Neural cell (in vitro differentiated cells): ENCODE measurements at regions not wholly inside any gene's neighbourhood (a gene's known extent, or its start where the extent isn't known, plus 50 kb on each side); places are given as distances from the start of the nearest gene placed in this dataset.

ENCODE experiments used
- H2AFZ ChIP-seq: fragments of 200-600, 300-800 bp; sonication (generic), shearing (Covaris generic); 2 replicates; pipeline ENCODE4 v1.6.0; 2014; ENCODE audit warnings: low read depth, mild to moderate bottlenecking, antibody characterized with exemption, low read length, moderate library complexity
- H3F3A ChIP-seq: fragments of 200-600 bp; shearing (Covaris generic); 2 replicates; pipeline ENCODE4 v1.6.1; 2016; ENCODE audit warnings: mild to moderate bottlenecking, moderate library complexity, mixed read lengths, antibody characterized with exemption, low read length; ENCODE audit not compliant: insufficient read depth, poor library complexity, severe bottlenecking
- H3K27ac ChIP-seq: fragments of 200-600, 300-800 bp; sonication (generic), shearing (Covaris generic); 2 replicates; pipeline ENCODE4 v1.5.1; 2014; ENCODE audit warnings: mild to moderate bottlenecking, low read length, moderate library complexity
- H3K27me3 ChIP-seq: fragments of 300-800, 200-600 bp; sonication (generic), shearing (Covaris generic); 2 replicates; pipeline ENCODE4 v1.6.0; 2014; ENCODE audit warnings: mild to moderate bottlenecking, low read depth, low read length, moderate library complexity; ENCODE audit not compliant: insufficient read depth
- H3K36me3 ChIP-seq: fragments of 300-800, 200-600 bp; sonication (generic), shearing (Covaris generic); 2 replicates; pipeline ENCODE4 v1.5.1; 2014; ENCODE audit warnings: mild to moderate bottlenecking, antibody characterized with exemption, low read length, moderate library complexity; ENCODE audit not compliant: insufficient read depth
- H3K4me2 ChIP-seq: fragments of 300-800, 200-600 bp; sonication (generic), shearing (Covaris generic); 2 replicates; pipeline ENCODE4 v1.6.0; 2014; ENCODE audit warnings: mild to moderate bottlenecking, low read length
- H3K4me3 ChIP-seq: fragments of 300-800, 200-600 bp; sonication (generic), shearing (Covaris generic); 2 replicates; pipeline ENCODE4 v1.5.1; 2014; ENCODE audit warnings: mild to moderate bottlenecking, low read length, moderate library complexity
- H3K79me2 ChIP-seq: fragments of 200-600 bp; shearing (Covaris generic); replicated peaks from 2 replicates; pipeline ENCODE4 v1.6.0; 2014; ENCODE audit warnings: mild to moderate bottlenecking, low read length, moderate library complexity; ENCODE audit not compliant: insufficient read depth
- H3K9ac ChIP-seq: fragments of 300-800, 200-600 bp; sonication (generic), shearing (Covaris generic); 2 replicates; pipeline ENCODE4 v1.6.1; 2016; ENCODE audit warnings: mild to moderate bottlenecking, low read length, mixed read lengths
- H3K9me2 ChIP-seq: fragments of 200-600 bp; shearing (Covaris generic); 2 replicates; pipeline ENCODE4 v1.6.1; 2016; ENCODE audit warnings: mild to moderate bottlenecking, low read length, mixed read lengths; ENCODE audit not compliant: insufficient read depth
- H3K9me3 ChIP-seq: fragments of 200-600, 300-800 bp; sonication (generic), shearing (Covaris generic); 2 replicates; pipeline ENCODE4 v1.6.1; 2016; ENCODE audit warnings: mild to moderate bottlenecking, mixed run types, low read length, moderate library complexity, mixed read lengths
- H4K20me1 ChIP-seq: fragments of 200-600 bp; shearing (Covaris generic); 2 replicates; pipeline ENCODE4 v1.6.1; 2016; ENCODE audit warnings: mild to moderate bottlenecking, mixed run types; ENCODE audit not compliant: insufficient read depth
- EP300 ChIP-seq: fragments of 450-650 bp; conservative IDR thresholded peaks from 2 replicates; pipeline ENCODE4 v1.6.1; 2014; ENCODE audit warnings: antibody characterized with exemption, mild to moderate bottlenecking, moderate library complexity; ENCODE audit not compliant: poor library complexity, severe bottlenecking
- EZH2 ChIP-seq: fragments of 200-600, 300-800 bp; shearing (Covaris generic), sonication (generic); IDR thresholded peaks from 2 replicates; pipeline ENCODE4 v1.6.1; 2014; ENCODE audit warnings: antibody characterized with exemption, low read length, borderline replicate concordance, mild to moderate bottlenecking; ENCODE audit not compliant: insufficient read depth, poor library complexity, severe bottlenecking
- MXI1 ChIP-seq: fragments of 450-650 bp; conservative IDR thresholded peaks from 2 replicates; pipeline ENCODE4 v1.6.1; 2014; ENCODE audit warnings: antibody characterized with exemption, mild to moderate bottlenecking; ENCODE audit not compliant: poor library complexity, severe bottlenecking
- POLR2AphosphoS5 ChIP-seq: IDR thresholded peaks from 2 replicates; pipeline ENCODE4 v1.6.1; 2012
- RAD21 ChIP-seq: fragments of 450-650 bp; conservative IDR thresholded peaks from 2 replicates; pipeline ENCODE4 v1.6.1; 2014; ENCODE audit warnings: antibody characterized with exemption, mild to moderate bottlenecking, moderate library complexity
- SMC3 ChIP-seq: fragments of 450-650 bp; conservative IDR thresholded peaks from 2 replicates; pipeline ENCODE4 v1.6.1; 2014; ENCODE audit warnings: antibody characterized with exemption, mild to moderate bottlenecking, moderate library complexity; ENCODE audit not compliant: poor library complexity
- TAF1 ChIP-seq: IDR thresholded peaks from 2 replicates; pipeline ENCODE4 v1.6.1; 2012; ENCODE audit warnings: low read depth
- TF ChIP-seq, protein P1 (sequence below): IDR thresholded peaks from 2 replicates; pipeline ENCODE4 v1.6.1; 2012; ENCODE audit warnings: borderline replicate concordance
- TF ChIP-seq, protein P2 (sequence below): fragments of 450-650 bp; IDR thresholded peaks from 2 replicates; pipeline ENCODE4 v1.5.1; 2014; ENCODE audit warnings: antibody characterized with exemption, mild to moderate bottlenecking, moderate library complexity; ENCODE audit not compliant: poor library complexity, severe bottlenecking

DNA sequence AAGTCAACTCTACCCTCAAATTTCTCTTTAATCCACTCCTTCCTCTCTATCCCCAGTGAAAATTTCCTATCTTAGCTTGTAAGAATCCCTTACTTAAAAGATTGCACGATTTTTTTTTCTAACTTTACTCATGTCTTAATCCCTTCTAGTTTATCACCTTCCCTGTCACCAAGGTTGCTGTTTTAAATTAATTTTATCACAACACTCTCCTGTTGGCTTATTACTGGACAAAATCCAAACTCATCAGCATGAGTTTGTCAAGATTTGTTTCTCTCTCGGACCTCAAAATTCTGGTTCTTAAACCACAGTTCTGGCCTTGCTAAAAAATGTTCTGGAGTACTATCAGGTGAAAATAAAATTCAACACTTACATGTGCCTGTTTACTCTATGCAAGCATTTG lies 959.1 kb upstream of the SLC10A2 start:
- H3K9me2 ChIP-seq: no peaks in the 10 kb centered on the region
- H3K4me3 ChIP-seq: no peak overlapping the region
- no peak overlapping the region for H3K27ac ChIP-seq
- H3F3A ChIP-seq: no peaks in the 10 kb centered on the region
- H3K9ac ChIP-seq: no peak overlapping the region
- no peaks in the 10 kb centered on the region for H3K79me2 ChIP-seq
- no peak for TF ChIP-seq TAF1
- TF ChIP-seq, protein P1, sequence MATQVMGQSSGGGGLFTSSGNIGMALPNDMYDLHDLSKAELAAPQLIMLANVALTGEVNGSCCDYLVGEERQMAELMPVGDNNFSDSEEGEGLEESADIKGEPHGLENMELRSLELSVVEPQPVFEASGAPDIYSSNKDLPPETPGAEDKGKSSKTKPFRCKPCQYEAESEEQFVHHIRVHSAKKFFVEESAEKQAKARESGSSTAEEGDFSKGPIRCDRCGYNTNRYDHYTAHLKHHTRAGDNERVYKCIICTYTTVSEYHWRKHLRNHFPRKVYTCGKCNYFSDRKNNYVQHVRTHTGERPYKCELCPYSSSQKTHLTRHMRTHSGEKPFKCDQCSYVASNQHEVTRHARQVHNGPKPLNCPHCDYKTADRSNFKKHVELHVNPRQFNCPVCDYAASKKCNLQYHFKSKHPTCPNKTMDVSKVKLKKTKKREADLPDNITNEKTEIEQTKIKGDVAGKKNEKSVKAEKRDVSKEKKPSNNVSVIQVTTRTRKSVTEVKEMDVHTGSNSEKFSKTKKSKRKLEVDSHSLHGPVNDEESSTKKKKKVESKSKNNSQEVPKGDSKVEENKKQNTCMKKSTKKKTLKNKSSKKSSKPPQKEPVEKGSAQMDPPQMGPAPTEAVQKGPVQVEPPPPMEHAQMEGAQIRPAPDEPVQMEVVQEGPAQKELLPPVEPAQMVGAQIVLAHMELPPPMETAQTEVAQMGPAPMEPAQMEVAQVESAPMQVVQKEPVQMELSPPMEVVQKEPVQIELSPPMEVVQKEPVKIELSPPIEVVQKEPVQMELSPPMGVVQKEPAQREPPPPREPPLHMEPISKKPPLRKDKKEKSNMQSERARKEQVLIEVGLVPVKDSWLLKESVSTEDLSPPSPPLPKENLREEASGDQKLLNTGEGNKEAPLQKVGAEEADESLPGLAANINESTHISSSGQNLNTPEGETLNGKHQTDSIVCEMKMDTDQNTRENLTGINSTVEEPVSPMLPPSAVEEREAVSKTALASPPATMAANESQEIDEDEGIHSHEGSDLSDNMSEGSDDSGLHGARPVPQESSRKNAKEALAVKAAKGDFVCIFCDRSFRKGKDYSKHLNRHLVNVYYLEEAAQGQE: no peak
- no peak for TF ChIP-seq EZH2
- TF ChIP-seq RAD21: no peak
- TF ChIP-seq, protein P2, sequence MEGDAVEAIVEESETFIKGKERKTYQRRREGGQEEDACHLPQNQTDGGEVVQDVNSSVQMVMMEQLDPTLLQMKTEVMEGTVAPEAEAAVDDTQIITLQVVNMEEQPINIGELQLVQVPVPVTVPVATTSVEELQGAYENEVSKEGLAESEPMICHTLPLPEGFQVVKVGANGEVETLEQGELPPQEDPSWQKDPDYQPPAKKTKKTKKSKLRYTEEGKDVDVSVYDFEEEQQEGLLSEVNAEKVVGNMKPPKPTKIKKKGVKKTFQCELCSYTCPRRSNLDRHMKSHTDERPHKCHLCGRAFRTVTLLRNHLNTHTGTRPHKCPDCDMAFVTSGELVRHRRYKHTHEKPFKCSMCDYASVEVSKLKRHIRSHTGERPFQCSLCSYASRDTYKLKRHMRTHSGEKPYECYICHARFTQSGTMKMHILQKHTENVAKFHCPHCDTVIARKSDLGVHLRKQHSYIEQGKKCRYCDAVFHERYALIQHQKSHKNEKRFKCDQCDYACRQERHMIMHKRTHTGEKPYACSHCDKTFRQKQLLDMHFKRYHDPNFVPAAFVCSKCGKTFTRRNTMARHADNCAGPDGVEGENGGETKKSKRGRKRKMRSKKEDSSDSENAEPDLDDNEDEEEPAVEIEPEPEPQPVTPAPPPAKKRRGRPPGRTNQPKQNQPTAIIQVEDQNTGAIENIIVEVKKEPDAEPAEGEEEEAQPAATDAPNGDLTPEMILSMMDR: no peak
- no peak for TF ChIP-seq SMC3
- TF ChIP-seq MXI1: no peak
- no peak for TF ChIP-seq EP300
- no peak for TF ChIP-seq POLR2AphosphoS5
- no peaks in the 10 kb centered on the region for H3K9me3 ChIP-seq
- no peaks in the 10 kb centered on the region for H3K36me3 ChIP-seq
- no peak overlapping the region for H2AFZ ChIP-seq
- H4K20me1 ChIP-seq: no peaks in the 10 kb centered on the region
- H3K4me2 ChIP-seq: no peak overlapping the region
- H3K27me3 ChIP-seq: no peaks in the 10 kb centered on the region

DNA sequence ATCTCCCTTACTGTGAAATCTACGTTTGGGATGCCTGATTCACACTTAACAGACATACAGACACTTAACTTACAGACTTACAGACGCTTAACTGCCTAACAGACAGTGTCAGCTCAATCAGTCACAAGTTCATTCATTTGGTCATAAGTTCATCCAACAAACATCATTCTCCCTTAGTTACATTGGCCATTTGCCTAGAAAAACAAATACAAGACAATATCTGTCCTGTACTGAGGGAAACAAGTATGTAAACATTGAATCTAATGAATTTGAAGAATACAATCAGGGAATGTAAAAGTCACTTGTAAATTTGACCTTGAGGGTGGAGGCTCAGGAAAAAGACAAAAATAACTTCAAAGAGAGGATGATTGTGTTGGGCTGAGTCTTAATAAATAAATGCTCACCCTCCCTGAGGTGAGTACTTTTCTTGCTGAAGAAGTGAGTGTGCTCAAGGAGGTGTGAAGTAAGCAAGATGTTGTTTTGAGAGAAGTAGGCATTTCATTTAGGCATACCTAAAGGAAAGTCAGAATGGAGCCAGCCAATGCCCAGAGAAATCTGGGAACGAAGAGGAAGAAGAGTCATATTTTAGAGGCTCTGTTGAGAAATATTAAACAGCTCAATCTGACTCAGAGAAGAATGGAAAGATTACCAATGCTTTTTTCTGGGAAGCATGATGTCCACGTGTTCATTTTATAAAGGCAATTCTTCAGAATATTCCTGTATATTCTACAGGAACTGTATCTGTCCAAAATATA lies 958.4 kb upstream of the SLC10A2 start:
- Histone ChIP-seq H3K36me3 (no peaks in the 10 kb centered on the region), H3K4me2 (no peak overlapping the region), H3K27me3 (no peaks in the 10 kb centered on the region), H3K27ac (no peak overlapping the region), H2AFZ (no peak overlapping the region), H3K4me3 (no peak overlapping the region), H3K79me2 (no peaks in the 10 kb centered on the region), H3K9me2 (no peaks in the 10 kb centered on the region), H3K9me3 (no peaks in the 10 kb centered on the region), H3F3A (no peaks in the 10 kb centered on the region), H4K20me1 (no peaks in the 10 kb centered on the region), H3K9ac (no peak overlapping the region)
- TF ChIP-seq EZH2 (no peak), POLR2AphosphoS5 (no peak), EP300 (no peak), TAF1 (no peak), SMC3 (no peak), RAD21 (no peak), MXI1 (no peak)
- TF ChIP-seq, protein P1: no peak
- TF ChIP-seq, protein P2: no peak
